Activated CD8-positive, alpha-beta memory T cell treated with anti-CD3 and anti-CD28 coated beads for 36 hours (primary cell): ENCODE measurements at regions not wholly inside any gene's neighbourhood (a gene's known extent, or its start where the extent isn't known, plus 50 kb on each side); places are given as distances from the start of the nearest gene placed in this dataset.
"Not testable (repeated sequence)": the region's sequence is repeated elsewhere in the genome, so short reads cannot be mapped to it uniquely, and the experiment has no call there.

Source experiments
- CTCF ChIA-PET: fragments of 350-600 bp; sonication (Branson Sonifier 250); formaldehyde crosslinking; loops from one replicate; lab custom pipeline; 2021; ENCODE audit warnings: antibody characterized with exemption; lab: Charles Lee
- POLR2A ChIA-PET: fragments of 350-600 bp; sonication (Branson Sonifier 250); formaldehyde crosslinking; loops from one replicate; lab custom pipeline; 2021; ENCODE audit warnings: antibody characterized with exemption; lab: Charles Lee

DNA sequence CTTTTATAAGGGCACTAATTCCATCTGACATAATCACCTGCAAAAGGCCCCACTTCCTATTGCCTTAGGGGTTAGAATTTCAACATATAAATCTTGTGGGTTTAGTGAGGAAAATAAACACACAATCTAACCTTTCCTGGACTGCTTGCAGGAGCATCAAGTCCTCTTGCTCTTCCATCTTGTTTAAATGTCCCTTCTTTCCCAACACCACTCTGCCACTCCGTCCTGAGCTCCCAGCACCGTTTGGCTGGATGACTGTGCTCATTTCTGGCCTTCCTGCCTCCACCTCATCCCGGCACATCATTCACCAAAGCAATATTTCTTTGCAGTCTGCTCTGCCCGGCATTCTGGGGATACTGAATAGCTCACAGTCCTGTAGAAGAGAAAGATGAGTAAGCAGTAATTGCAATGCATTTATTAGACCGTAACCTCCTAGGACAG lies 247.8 kb downstream of the BCL2 start:
- ChIA-PET CTCF (interaction anchor here (0.8 kb wide), 1 partner anchor 55 kb away, joined by 3 read pairs; no protein-coding TSS in a partner anchor), POLR2A (no interaction called here)

GRCh38 chr18:63070767-63071502 lies 248.6 kb downstream of the BCL2 start:
- POLR2A ChIA-PET: no interaction called here
- CTCF ChIA-PET: no interaction called here

- CTCF ChIA-PET: no interaction called here
- POLR2A ChIA-PET: no interaction called here
Measured at GRCh38 chr18:63069496-63069895, 250.1 kb downstream of the BCL2 start.

DNA sequence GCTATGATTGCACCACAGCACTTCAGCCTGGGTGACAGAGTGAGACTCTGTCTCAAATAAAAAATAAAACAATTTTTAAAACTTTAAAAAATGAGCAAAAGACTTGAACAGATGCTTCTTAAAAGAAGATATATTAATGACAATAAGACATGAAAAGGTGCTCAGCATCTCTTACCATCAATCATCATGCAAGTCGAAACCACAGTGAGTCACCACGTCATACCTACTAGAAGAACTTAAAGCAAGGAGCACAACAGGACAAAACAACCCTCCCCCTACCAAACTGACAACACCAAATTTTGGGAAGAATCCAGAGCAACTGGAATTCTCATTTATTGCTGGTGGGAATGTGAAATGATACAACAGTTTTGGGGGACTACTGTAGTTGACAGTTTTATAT lies 251.6 kb downstream of the BCL2 start:
- ChIA-PET CTCF (no interaction called here), POLR2A (no interaction called here)

DNA sequence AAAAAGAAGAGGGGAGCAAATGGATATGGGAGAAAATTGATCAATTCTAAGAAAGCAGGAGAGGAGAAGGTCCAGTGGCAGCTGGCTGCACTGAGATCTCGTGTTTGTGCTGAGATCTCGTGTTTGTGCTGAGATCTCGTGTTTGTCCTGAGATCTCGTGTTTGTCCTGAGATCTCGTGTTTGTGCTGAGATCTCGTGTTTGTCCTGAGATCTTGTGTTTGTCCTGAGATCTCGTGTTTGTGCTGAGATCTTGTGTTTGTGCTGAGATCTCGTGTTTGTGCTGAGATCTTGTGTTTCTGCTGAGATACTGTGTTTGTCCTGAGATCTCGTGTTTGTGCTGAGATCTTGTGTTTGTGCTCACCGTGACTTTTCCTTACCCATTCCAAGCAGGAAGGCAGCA lies 254.4 kb downstream of the BCL2 start:
- ChIA-PET POLR2A (interaction anchor here (0.7 kb wide), 1 partner anchor 620 kb away, joined by 4 read pairs; no protein-coding TSS in a partner anchor), CTCF (no interaction called here)

- CTCF ChIA-PET: no interaction called here
- POLR2A ChIA-PET: no interaction called here
Measured at GRCh38 chr18:63063171-63063570, 256.4 kb downstream of the BCL2 start.

DNA sequence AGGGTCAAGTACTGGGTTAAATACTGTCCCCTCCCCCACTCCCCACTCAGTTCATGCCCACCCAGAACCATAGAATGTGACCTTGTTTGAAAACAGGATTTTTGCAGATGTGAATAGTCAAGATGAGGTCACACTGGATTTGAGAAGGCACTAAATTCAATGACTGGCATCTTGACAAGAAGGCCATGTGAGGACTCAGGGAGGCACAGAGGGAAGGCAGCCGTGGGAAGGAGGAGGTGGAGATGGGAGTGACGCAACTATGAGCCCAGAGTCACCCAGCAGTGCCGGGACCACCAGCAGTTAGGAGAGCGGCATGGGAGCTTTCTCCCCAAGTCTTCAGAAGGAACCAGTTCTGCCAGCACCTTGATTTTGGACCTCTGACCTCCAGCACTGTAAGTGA lies 257.3 kb downstream of the BCL2 start:
- CTCF ChIA-PET: no interaction called here

GRCh38 chr18:63061303-63061702 lies 258.3 kb downstream of the BCL2 start:
- ChIA-PET POLR2A (no interaction called here), CTCF (no interaction called here)

More for the DNA sequence above, 257.3 kb downstream of the BCL2 start:
- POLR2A ChIA-PET: no interaction called here

- ChIA-PET CTCF (no interaction called here), POLR2A (no interaction called here)
Measured at GRCh38 chr18:63058521-63058920, 261.0 kb downstream of the BCL2 start.

DNA sequence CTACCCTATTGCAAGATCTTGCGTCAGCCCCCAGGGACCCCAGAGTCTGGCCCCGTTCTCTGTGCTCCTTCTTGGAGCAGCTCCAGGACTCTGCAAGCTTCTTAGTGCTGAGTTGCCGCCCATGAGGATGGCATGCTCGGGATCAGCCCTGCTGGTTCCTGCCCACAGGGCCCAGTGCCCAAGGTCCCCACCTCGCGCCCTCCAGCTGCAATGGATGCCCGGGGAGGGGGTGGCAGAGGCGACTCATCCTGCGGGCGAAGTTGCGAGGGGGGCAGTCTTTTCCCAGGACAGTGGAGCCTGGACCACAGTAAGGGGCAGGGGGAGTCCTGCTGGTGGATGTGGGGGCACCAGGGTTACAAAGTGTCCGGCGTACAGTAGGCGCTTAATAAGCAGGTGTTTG lies 261.9 kb downstream of the BCL2 start:
- ChIA-PET POLR2A (no interaction called here), CTCF (interaction anchor here (1.1 kb wide), 1 partner anchor 265 kb away, joined by 3 read pairs; no protein-coding TSS in a partner anchor)

DNA sequence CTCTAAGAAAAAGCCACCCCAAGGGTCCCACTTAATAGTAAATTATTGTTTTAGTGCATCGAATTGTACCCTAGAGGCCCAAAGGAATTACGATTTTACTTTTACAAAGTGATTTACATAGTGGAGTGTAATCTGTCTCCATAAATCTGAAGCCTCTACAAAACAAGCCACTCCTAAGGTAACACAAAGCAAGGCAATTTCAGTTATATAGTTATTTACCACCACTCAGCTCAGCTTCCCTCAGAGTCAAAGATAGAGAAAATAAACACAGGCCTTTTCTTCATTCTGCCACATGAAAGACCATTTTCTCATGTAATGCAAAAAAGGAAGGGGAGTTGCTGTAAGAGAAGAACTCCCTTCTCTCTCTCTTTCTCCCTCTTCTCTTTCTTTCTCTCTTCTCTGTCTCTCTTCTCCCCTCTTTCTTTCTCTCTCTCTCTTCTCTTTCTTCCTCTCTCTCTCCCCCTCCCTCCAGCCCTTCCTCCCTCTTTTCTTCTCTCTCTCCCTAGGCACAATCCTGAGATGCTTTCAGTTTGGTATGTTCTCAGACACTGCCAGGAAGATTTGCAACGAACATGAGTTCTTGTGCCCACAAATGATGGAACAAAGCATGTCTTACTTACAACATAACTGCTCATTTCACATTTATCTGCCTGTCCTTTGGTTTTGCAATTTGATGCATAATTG lies 264.5 kb downstream of the BCL2 start:
- POLR2A ChIA-PET: no interaction called here
- CTCF ChIA-PET: no interaction called here

- ChIA-PET CTCF (interaction anchor here (1.2 kb wide), 1 partner anchor 12 kb away, joined by 3 read pairs; no protein-coding TSS in a partner anchor), POLR2A (no interaction called here)
Measured at GRCh38 chr18:63051928-63052327, 267.6 kb downstream of the BCL2 start.

- CTCF ChIA-PET: not testable (repeated sequence)
- POLR2A ChIA-PET: interaction anchor here (0.6 kb wide), 1 partner anchor 377 kb away, joined by 3 read pairs; no protein-coding TSS in a partner anchor
Measured at GRCh38 chr18:63050667-63051395, 268.7 kb downstream of the BCL2 start.

DNA sequence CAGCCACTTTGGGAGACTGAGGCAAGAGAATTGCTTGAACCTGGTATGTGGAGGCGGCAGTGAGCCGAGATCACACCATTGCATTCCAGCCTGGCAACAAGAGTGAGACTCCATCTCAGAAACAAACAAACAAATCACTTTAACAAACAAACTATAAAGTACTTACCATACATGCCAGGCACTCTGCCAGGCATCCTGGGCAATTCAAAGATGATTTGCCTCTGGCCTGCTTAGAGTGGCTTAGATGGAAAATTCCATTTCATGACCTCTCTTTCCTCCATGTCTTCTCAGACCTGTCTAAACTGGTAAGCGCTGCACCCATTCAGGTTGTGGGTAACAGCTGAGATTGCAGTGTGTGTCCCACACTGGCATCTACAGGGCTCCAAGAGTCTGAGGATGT lies 273.2 kb downstream of the BCL2 start:
- POLR2A ChIA-PET: no interaction called here
- CTCF ChIA-PET: no interaction called here

DNA sequence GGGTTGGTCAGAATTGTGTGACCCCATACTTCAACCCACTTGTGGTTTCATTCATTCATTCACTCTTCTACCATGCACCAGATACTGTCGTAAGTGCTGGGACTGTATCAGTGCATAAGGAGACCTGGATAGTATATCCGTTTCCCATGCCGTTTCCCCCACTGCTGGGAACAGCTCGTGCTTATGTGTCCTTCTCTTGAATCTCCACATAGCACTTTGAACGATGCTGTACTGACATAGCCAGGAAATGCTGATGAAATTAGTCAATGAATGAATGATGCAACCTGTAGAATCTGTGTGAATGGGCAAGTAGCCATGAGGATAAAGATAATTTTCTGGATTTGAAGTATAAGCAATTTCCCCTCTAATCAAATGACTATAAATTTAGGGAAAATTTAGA lies 276.1 kb downstream of the BCL2 start:
- ChIA-PET CTCF (no interaction called here), POLR2A (no interaction called here)

DNA sequence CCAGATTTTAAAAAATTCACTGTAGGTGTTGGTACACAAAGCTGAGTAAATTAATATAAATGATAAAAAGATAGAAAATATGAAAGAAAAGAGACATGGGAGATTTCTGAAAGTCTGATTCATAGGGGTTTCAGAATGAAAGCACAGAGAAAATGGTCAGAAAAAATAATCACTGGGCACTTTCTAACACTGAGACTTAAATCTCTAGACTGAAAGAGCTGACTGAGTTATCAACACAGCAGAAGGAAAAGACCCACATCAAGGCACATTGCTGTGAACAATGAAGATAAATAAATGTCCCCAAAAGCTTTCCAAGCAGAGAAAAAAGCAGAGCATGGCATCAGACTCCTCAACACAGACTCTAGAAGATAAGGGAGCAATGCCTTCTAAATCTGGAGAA lies 277.2 kb downstream of the BCL2 start:
- ChIA-PET CTCF (interaction anchor here (0.6 kb wide), 1 partner anchor 349 kb away, joined by 3 read pairs; no protein-coding TSS in a partner anchor), POLR2A (no interaction called here)

DNA sequence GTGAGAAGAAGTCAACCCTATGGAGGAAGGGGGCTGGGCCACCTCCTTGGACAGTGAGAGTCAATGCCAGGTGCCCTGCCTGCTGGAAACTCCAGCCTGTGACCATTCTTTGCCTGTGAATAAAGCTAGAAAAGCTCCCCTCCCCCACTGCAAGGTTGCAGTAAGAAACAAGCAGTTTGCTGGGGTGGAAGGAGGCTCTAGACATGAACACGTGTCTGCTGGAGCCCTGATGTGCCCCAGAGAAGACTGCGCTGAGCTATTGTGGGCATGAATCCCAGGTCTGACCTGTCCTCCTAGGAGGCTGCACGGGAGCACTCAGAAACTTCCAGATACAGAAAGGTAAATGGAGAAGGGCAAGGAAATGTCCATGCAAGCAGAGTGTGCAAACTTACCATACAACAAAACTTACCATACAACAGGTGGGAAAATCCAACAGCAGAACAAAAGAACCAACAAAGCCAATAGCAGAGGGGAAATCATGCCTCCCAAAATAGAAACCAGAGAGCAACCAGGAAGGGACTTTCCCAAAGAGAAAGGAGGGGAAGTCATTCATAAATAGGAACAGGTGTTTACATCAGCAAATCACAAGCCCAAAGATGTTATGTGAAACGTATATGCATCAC lies 278.7 kb downstream of the BCL2 start:
- POLR2A ChIA-PET: no interaction called here
- CTCF ChIA-PET: interaction anchor here (0.9 kb wide), 1 partner anchor 66 kb away, joined by 3 read pairs; no protein-coding TSS in a partner anchor

DNA sequence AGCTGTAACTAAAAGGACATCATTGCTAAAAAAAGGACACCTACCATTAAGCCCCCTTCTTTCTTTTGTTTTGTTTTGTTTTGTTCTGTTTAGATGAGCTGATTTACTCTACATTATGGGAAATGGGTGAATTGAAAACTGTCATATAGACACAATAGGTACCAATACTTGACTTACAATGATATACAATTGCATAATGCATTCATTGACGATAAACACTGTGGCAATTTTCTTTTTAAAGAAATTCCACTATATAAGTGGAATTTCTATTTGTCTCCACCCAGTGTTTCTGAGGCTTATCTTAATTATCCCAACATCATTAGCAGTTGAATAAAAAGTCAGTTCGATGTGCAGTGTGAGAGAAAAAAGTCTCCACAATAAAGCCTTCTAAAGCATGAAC lies 282.1 kb downstream of the BCL2 start:
- ChIA-PET CTCF (no interaction called here), POLR2A (no interaction called here)

- POLR2A ChIA-PET: no interaction called here
- CTCF ChIA-PET: no interaction called here
Measured at GRCh38 chr18:63031375-63031774, 288.2 kb downstream of the BCL2 start.
